Upper lobe of right lung (tissue), 1 donor: ENCODE measurements at regions not wholly inside any gene's neighbourhood (a gene's known extent, or its start where the extent isn't known, plus 50 kb on each side); places are given as distances from the start of the nearest gene placed in this dataset.

ENCODE experiments used
- ATAC-seq: fragments of 200-7000 bp; cut with Tn5 transposase; one replicate; pipeline ENCODE4 v1.9.1; 2020; ENCODE audit warnings: mild to moderate bottlenecking, moderate library complexity
- DNase-seq: peaks from one replicate; pipeline ENCODE4 v3.0.0-alpha.2; 2020
- H3K27ac ChIP-seq: fragments of 200-600 bp; one replicate; pipeline ENCODE4 v1.8.0; 2022
- H3K27me3 ChIP-seq: fragments of 200-600 bp; one replicate; pipeline ENCODE4 v1.8.0; 2022; ENCODE audit warnings: mild to moderate bottlenecking
- H3K36me3 ChIP-seq: fragments of 200-600 bp; one replicate; pipeline ENCODE4 v1.8.0; 2022
- H3K4me1 ChIP-seq: fragments of 200-600 bp; one replicate; pipeline ENCODE4 v1.8.0; 2022
- H3K4me3 ChIP-seq: fragments of 200-600 bp; one replicate; pipeline ENCODE4 v1.8.0; 2022; ENCODE audit warnings: mild to moderate bottlenecking
- H3K9me3 ChIP-seq: fragments of 200-600 bp; one replicate; pipeline ENCODE4 v1.8.0; 2022
- CTCF ChIP-seq: fragments of 200-600 bp; IDR thresholded peaks from one replicate; pipeline ENCODE4 v1.8.0; 2022; ENCODE audit warnings: antibody characterized with exemption
- intact Hi-C: fragments of 100-400 bp; cut with DNase I; formaldehyde crosslinking; loops from one replicate; pipeline ENCODE4 v1.11.0; 2022
- donor health status: DM: no; HTN: yes; CAD: no; lungs with severe emphysema.

- TF ChIP-seq CTCF = no peak
- Histone ChIP-seq H3K27ac (no peak overlapping the region), H3K36me3 (no peaks in the 10 kb centered on the region), H3K9me3 (no peaks in the 10 kb centered on the region), H3K4me3 (no peak overlapping the region), H3K4me1 (no peaks in the 10 kb centered on the region), H3K27me3 (no peaks in the 10 kb centered on the region)
- ATAC-seq (no peak), DNase-seq (no peak)
- intact Hi-C loops = no loop called here
These were observed 345.1 kb downstream of the AASDHPPT start for GRCh38 chr11:106422583-106422982.

- no peak for TF ChIP-seq CTCF
- intact Hi-C loops = no loop called here
These were observed 346.6 kb downstream of the AASDHPPT start for GRCh38 chr11:106424111-106424510.

GRCh38 chr11:106425819-106426218 lies 348.4 kb downstream of the AASDHPPT start:
- H3K4me3 ChIP-seq = no peak overlapping the region
- H3K4me1 ChIP-seq = no peaks in the 10 kb centered on the region
- TF ChIP-seq CTCF = no peak
- H3K36me3 ChIP-seq = no peaks in the 10 kb centered on the region
- no peaks in the 10 kb centered on the region for H3K9me3 ChIP-seq
- H3K27me3 ChIP-seq = no peaks in the 10 kb centered on the region
- H3K27ac ChIP-seq = no peak overlapping the region
- DNase-seq (no peak), ATAC-seq (no peak)
- intact Hi-C loops = no loop called here

More at GRCh38 chr11:106424111-106424510, 346.6 kb downstream of the AASDHPPT start:
- Histone ChIP-seq H3K27ac (no peak overlapping the region), H3K27me3 (no peaks in the 10 kb centered on the region), H3K9me3 (no peaks in the 10 kb centered on the region), H3K4me1 (no peaks in the 10 kb centered on the region), H3K4me3 (no peak overlapping the region), H3K36me3 (no peaks in the 10 kb centered on the region)
- no peak for DNase-seq
- ATAC-seq = no peak

GRCh38 chr11:106426696-106427095 lies 349.2 kb downstream of the AASDHPPT start:
- DNase-seq (no peak), ATAC-seq (no peak)
- Histone ChIP-seq H3K4me3 (no peak overlapping the region), H3K27ac (no peak overlapping the region), H3K9me3 (no peaks in the 10 kb centered on the region), H3K4me1 (no peaks in the 10 kb centered on the region), H3K36me3 (no peaks in the 10 kb centered on the region), H3K27me3 (no peaks in the 10 kb centered on the region)
- TF ChIP-seq CTCF = no peak
- intact Hi-C loops = no loop called here

- no peaks in the 10 kb centered on the region for H3K4me1 ChIP-seq
- DNase-seq (no peak), ATAC-seq (no peak)
- no peaks in the 10 kb centered on the region for H3K27me3 ChIP-seq
- no peak overlapping the region for H3K27ac ChIP-seq
- H3K36me3 ChIP-seq = no peaks in the 10 kb centered on the region
- no peak for TF ChIP-seq CTCF
- H3K9me3 ChIP-seq = no peaks in the 10 kb centered on the region
- intact Hi-C loops = no loop called here
- no peak overlapping the region for H3K4me3 ChIP-seq
These were observed 350.3 kb downstream of the AASDHPPT start for GRCh38 chr11:106427736-106428135.

GRCh38 chr11:106442032-106442431 lies 364.6 kb downstream of the AASDHPPT start:
- H3K4me1 ChIP-seq = no peaks in the 10 kb centered on the region
- no peak overlapping the region for H3K27ac ChIP-seq
- intact Hi-C loops = no loop called here
- H3K9me3 ChIP-seq = no peaks in the 10 kb centered on the region
- DNase-seq = no peak
- no peaks in the 10 kb centered on the region for H3K27me3 ChIP-seq
- TF ChIP-seq CTCF = no peak
- ATAC-seq = no peak
- H3K4me3 ChIP-seq = no peak overlapping the region
- H3K36me3 ChIP-seq = no peaks in the 10 kb centered on the region
